Kidney capillary endothelial cell (primary cell): ENCODE measurements at regions not wholly inside any gene's neighbourhood (a gene's known extent, or its start where the extent isn't known, plus 50 kb on each side); places are given as distances from the start of the nearest gene placed in this dataset.
"Not testable (repeated sequence)": the region's sequence is repeated elsewhere in the genome, so short reads cannot be mapped to it uniquely, and the experiment has no call there.

Source experiments
- DNase-seq: peaks from one replicate; pipeline ENCODE4 v3.0.0-alpha.2; 2018; ENCODE audit warnings: low spot score

DNA sequence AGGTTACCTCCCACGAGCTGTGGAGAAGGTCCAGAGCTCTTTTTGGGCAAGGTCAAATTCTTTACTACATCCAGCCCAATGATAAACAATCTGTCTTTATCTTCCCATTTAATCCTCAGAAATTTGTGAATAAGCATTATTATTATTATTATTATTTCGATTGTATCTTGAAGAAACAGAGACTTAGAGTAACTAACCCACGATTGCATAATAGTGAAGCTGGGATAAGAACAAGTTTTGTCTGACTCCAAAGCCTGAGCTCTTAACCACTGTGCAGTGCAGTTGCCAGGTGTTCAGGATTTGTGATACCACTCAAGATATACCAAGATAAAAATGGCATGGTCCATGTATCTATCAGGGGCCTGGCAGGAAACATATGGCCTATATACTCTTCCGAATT, 166.5 kb upstream of the LDB2 start:
- DNase-seq, result no peak

DNA sequence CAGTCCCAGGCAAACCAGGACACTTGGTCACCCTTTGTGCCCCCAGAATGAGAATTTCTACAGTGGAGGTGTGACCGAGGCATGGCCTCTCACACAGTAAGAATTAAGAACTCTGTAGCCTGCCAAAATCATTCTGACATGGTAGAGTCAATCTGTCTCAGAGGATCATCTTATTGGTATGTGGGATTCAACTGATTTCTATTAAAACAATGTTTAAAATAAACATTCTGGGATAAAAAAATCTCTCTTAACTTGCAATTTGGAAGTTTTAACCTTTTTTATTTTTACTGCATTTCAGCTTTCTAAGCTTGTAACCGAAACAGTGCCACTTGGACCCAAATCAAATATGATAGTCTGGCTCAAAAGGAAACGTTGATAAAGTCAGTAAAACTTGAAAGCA, 165.4 kb upstream of the LDB2 start:
- DNase-seq, result no peak

DNA sequence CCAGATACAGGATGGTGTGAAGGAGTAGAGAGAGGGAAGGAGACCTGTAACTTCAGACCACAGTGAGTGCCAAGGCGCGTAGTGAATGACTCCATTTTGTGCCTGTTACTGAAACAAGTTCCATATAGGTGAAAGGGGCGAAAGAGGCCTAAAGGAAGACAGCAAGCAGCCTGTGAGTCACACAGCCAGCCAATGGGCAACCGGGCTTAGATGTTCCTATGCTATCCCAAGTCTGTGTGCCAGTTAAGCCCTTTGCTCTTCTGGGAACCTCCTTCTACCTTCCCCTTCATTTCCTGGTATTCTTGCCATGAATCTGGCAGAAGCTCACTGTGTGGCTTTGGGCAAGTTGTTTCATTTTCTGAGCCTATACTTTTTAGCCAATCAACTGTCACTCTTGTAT, 161.8 kb upstream of the LDB2 start:
- DNase-seq, result no peak

DNA sequence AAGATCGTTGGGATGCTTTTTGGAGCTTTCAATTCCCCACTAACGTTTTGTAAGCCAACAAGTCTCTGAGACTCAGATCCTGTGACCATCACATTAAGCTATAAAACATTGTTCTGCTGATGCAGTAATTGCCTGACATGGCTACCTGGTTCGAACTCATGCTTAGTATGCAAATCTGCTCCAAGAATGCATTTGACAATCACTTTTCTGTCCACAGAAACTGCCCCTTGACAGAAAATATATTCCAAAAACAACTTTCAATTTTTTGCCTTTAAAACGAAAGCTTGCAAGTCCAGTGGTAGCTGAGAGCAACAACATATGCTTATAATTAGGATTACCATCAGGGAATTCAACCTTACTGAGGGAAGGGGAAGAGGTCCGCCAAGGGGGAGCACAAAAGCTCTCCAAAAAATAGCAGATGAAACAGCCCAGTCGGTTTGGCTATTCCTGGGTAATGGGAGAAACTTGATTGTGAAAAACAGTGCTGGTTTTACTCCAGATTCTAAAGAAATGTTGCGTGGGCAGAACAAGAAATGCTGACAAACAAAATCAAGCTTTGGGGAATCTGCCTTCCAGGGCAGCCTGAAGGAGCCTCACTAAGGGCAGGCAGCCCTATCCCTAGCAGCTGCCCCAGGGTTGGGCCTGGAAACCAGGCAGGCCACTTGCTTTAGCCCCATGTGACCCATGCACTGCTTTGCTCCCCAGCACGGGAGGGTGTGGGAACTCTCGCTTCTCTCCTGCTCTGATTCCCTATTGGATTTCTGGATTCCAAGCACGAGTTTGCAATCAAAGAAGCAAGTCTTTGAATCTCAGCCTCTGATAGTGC, 160.7 kb upstream of the LDB2 start:
- DNase-seq, result no peak

DNA sequence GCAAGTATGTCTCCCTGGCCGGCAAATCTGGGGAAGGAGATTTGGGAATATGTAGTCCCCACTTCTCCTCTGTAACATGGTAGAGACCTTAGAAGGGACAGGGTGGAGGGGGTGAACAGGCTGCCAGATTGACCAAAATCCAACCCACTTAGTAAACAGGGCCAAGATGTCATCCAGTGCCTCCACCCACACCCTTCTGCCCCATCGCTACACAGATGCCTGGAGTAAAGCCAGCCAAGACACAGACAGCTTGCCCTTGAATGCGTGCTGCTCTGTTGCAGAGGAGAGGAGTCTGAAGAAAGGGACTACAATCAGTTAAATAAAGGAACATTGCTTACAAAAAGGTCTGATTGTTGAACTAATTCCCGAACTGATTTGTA, 160.1 kb upstream of the LDB2 start:
- DNase-seq, result no peak

DNA sequence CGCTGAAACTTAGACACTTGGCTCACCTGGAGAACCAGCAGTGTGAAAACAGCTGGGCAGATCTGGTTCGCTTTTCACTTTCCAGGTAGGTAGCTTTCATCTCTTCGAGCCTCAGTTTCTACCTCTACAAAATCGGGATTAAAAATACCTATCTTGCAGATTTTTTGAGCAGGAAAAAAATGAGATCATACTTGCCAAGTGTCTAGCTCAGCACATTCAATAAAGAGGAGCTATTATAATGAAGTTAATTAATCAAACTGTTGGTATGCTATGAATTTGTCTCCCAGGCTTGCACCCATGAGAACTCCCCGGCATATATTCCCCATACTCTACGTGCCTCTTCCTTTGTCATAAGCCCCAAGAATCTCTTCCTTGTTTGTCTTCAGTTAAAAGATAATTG, 158.6 kb upstream of the LDB2 start:
- DNase-seq, result no peak

DNA sequence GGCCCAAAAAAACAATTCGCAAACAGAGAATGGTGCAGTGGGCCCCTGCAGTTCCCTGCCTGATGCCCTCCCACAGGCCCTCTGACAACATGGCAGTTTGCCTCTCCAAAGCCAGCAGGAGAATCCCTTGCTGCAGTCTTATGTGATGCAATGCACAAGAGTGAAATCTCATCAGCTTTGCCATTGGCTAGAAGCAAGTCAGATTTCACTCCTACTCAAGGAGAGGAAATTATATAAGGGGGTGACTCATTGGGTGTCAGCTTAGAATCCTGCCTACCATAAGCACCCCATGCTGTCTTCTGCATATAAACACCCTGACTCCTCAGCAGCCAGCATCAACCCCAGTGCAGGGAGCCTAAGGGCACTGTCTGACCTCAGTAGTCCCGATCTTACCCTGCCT, 157.3 kb upstream of the LDB2 start:
- peak; percentile 44 for DNase-seq

DNA sequence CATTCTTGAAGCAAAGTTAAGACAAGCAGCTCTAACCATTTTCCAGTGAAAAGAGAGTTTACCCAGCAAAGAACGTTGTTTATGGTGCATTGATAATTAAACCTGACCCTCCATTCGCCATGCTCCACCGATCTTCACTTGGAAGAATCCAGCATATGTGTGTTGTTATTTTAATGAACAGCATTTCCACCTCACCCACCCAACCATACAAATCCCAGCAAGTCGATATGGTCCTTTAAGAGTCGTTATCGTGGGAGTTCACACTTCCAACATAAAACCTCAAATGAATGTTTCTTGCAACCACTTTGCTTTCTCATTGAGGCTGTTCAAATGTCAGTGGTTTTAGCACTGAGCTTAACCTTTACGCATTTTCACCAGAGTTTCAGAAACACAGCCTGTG, 147.4 kb upstream of the LDB2 start:
- no peak for DNase-seq

DNA sequence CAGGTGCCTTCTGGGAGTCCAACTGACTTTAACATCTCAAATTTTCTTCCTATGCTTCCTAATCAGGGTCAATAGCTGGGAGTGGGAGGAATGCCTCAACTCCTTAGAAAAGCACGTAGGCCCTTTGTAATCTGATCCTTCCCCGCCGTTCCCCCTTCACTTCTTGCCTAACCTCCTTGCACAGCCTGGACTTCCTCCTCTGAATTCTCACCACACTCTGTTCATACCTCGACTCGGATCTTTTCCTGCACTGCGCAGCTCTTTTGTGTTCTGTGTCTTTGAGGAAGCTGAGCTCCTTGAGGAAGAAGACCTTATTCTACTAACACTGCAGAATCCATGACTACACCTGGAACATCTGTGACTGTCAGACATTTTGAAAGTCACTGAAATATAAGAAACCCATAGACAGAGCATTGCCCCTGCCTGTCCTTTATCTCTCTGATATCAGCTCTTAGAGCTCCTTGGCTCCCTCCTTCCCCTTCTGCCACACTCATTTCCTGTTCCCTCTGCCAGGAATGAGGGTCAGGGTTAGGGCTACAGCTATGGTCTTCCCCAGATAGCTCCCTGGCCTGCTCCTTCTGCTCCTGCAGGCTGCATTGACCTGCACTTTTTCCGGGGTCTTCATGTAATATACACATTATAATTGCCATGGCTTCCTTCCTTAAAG, 140.2 kb upstream of the LDB2 start:
- no peak for DNase-seq

DNA sequence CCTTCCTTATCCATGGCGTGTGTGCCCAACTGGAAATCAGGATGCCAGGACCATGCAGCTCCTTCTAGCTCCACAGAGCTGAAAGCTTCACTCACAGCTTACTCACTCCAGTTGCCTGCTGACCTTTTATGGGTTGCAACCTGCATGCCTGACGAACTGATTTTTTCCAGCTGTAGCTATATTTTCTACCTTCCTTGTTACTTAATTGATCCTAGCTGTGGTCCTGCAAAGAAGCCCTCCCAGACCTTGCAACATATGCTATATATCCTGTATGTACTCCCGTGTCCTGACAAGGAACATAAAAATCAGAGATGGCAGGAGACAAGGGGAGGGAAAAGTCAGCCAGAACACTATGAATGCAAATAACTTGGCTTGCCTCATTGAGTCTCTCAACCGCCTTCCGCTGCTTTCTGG, 135.3 kb upstream of the LDB2 start:
- no peak for DNase-seq

DNA sequence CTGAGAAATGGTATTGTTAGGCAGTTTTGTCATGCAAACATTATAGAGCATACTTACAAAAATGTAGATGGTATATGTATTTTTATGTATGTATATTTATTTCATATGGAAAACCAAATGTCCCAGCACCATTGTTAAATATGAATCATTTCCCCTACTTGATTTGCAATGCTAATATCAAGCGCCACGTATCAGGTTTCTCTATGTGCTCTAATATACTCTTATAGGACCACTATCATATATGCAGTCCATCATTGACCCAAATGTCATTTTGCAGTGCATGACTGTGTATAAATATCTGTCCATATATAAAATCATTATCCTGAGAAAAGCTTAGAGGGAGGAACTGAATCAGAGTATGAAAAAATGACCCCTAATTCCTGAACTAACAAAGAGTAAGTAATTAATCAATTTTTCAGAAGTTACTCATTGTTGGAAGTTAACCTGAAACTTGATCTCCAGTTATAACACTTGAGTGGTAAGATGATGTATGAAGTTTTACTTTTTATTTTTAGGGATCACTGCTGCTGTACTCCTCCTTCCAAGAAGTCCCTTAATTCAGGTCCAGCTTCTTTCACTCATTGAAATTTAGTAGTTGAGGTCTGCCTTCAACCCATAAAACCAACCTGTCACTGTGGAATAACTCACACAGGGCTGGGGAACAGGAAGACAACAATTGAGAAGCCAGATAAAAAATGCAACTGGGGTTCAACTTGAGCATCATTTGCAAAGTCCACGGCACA, 134.8 kb upstream of the LDB2 start:
- no peak for DNase-seq

DNA sequence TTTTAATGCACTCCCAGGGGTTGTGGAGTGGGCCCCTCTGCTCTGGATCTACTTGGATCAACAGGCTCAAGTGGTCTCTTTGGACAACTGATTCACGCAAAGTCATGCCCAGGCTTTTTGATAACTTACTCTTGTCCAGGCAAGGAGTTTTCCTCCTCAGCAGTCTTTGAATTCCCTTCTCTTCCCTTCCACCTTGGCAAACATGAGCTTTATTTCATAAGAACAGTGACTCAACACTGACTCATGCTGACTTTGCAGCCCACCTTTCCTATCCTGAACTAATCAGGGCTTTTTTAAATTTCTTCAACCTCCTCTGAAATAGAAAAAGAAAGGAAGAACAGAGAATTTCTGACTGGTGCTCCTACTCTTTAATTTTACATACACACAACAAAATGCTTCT, 132.1 kb upstream of the LDB2 start:
- DNase-seq, result peak; percentile 67

DNA sequence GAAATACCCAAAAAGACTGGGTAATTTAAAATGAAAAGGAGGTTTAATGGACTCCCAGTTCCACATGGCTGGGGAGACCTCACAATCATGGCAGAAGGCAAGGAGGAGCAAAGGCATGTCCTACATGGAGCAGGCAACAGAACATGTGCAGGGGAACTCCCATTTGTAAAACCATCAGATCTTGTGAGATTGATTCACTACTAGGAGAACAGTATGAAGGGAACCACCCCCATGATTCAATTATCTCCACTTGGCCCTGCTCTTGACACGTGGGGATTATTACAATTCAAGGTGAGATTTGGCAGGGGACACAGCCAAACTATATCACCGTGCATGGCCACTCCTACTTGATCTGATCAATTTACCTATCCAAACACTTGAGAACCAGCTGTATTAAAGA, 131.5 kb upstream of the LDB2 start:
- no peak for DNase-seq

DNA sequence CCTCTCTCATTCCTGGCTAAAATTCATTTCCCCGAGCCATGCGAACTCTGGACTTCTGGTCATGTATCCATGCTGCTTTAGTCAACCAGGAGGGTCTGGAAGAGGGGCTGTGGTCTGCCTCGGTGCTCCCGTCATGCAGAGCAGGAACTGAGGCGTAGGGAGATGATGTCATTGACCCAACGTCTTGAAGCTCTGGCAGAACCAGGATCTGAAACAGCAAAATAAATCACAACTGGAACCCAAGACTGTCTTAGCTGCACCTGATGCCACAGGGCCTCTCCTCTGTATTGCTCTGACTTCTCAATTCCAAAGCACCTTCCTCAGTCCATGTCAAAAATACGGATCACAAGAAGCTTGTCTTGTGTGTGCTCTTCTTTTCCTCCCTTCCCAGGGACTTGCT, 131.0 kb upstream of the LDB2 start:
- no peak for DNase-seq

DNA sequence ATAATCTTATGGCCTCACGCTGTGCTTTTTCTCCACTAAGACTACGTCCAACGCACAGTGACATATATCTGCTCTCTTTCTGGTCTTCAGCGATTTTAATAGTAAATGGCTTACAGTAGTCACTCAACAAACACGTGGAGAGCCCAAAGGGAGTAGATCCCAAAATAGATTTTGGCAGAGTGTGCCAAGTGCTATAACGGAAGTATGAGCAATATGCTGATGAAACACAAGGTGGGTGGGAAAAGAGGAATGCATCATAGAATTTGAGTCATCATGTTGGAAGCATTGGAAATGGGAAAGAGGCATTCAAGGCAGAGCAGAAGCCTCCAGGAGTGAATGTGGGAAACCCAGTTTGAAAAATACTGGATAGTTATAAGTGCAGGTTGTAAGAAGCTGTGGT, 129.1 kb upstream of the LDB2 start:
- DNase-seq, result peak; percentile 95

DNA sequence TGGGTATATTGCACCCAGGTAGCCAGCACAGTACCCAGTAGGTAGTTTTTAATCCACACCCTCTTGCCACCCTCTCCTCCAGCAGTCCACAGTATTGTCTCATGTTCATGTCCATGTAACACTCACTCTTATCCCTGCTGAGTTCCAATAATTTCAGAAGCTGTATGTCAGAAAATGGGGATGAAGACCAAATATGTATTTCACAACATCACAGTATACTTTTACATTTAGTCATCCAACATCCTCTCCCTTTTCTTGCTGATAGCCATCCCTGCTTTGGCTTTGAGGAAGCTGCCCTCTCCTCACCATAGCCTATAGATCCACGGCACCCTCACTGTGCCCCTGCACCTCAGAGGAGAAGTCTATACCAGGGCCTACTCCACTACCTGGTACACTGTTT, 126.0 kb upstream of the LDB2 start:
- DNase-seq, result no peak

DNA sequence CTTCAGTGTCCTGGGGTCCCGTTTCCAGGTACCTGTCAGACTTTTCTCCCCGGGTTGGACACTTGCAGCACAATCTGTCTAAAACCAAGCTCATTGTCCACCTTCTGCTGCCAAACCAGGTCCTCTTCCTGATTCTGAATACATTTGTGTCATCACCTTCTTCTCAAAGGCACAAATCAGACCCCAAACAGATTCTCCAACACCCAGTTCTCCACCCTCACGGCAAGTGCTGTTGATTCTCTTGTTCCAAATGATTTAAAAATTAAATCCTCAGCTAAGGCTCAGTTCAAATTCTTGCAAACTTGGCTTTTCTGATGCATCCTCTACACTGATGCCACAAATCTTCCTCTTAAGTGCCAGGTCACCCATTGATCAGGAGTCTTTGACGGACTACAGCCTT, 122.5 kb upstream of the LDB2 start:
- DNase-seq, result no peak

DNA sequence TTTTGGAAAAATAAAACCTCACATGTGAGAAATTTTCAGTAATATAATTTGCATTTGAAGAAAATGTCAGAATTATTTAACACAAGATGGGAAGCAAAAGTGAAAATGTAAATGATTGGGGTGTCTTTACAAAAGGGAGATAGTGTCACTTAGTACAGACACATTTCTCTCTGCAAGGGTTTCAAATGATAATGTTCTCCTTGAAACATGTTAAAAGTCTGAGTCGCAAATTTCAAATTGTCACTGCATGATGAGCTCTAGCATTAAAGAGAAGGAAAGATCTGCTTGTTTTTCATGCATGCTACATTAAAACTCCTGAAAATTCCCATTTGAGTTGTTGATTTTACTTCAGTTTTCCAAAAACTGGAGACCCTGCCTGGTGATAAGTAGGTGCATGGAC, 122.0 kb upstream of the LDB2 start:
- no peak for DNase-seq

DNA sequence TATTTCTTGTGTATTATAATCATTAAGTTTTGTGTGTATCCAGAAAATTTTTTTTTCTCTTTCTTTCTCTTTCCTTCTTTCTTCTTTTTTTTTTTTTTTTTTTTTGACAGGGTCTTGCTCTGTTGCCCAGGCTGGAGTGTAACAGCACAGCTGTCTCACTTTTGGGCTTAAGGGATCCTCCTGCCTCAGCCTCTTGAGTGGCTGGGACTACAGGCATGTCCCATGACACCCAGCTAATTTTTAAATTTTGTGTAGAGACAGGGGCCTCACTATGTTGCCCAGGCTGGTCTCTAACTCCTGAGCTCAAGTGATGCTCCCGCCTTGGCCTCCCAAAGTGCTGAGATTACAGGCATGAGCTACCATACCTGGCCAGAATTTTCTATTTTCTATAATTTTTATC, 120.2 kb upstream of the LDB2 start:
- not testable (repeated sequence) for DNase-seq

DNA sequence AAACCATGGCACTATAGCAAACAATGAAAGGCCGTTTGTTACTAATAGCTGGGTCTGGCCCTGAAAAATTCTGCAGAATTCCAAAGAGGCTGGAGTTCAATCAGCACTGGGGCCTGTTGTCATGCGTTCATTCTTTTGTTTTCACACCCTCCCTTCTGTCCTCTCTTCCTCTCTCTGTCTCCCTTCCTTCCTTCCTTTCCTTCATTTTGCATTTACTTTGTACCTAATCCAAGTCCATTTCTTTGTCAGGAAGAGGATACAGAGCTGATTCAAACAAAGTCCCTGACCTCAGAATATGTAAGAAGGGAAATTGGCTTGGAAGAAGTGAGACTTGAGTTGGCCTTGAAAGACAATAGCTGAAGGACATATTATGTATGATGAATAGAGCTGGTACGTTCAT, 119.6 kb upstream of the LDB2 start:
- peak; percentile 40 for DNase-seq

DNA sequence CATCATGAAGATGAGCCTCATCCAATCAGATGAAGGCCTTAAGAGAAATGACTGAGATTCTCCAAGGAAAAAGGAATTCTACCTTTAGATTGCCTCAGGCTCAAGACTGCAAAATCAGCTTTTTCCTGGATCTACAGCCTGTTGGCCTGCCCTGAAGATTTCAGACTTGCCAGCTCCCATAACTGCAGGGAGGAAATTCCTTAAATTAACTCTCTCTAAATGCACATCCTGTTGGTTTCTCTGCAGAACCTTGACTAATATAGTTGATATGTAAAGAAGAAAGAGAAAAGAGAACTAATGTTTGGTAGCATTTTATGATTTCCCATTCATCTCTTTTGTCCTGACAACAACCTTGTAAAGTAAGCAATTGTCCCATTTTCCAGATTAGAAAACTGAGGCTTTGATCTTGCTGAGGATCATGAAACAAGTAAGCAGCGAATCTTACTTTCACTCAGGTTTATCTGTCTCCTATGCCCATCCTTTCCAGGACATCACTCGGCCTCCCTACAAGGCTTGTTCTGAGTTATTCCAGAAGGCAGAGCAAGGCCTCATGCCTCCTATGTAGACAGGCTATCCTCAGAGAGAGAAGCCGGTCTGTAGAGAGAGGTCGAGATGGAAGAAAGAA, 115.0 kb upstream of the LDB2 start:
- peak; percentile 48 for DNase-seq

DNA sequence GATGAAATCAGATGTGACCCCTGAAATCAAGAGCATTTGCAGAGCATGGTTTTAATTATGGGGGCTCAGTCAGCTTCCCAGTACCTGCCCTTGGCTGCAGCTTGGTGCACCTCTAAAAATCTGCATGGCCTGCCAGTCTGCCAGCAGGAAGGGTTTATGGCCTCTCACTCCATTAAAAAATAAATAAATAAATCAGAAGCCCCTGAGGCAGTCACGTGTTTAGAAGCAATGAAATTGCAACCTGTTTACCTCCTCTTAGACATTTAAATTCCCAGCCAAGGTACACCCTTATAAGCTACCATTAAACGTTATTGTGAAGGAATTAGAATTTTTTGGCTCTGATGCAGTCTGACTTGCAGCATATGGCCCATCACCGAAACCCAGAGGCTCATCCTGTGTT, 114.0 kb upstream of the LDB2 start:
- no peak for DNase-seq
